GM12878 (cell line): ENCODE measurements at regions not wholly inside any gene's neighbourhood (a gene's known extent, or its start where the extent isn't known, plus 50 kb on each side); places are given as distances from the start of the nearest gene placed in this dataset.

ENCODE experiments used
- ZNF207 ChIP-seq: fragments of 450-650 bp; IDR thresholded peaks from 2 replicates; pipeline ENCODE4 v1.6.1; 2014; ENCODE audit warnings: antibody characterized with exemption, mild to moderate bottlenecking, borderline replicate concordance
- TF ChIP-seq, protein P1 (sequence below): IDR thresholded peaks from 2 replicates; pipeline ENCODE4 v1.6.1; 2012; ENCODE audit warnings: low read length, inconsistent platforms
- TF ChIP-seq, protein P2 (sequence below): IDR thresholded peaks from 2 replicates; pipeline ENCODE4 v1.6.1; 2011; ENCODE audit warnings: low read depth, low read length, improper control_type of control experiment, borderline replicate concordance

DNA sequence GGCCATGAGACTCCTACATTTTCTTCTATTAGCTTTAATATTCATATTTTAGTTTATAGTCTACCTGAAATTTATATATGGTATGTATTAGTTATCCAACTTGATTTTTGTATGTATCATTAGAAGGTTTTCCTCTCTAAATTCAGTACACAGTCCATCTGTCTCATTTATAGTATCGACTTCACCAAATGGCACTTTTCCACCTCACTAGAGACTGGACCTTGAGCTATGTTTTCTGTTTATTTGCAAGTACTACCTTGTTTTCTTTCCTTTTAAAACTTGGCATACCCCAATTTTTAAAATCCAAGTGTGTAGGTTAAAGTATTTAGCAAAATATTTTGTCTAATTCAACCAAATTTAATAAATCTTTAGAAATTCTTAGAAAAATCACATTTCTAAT, 1137.5 kb downstream of the NSUN3 start:
- TF ChIP-seq, protein P1, sequence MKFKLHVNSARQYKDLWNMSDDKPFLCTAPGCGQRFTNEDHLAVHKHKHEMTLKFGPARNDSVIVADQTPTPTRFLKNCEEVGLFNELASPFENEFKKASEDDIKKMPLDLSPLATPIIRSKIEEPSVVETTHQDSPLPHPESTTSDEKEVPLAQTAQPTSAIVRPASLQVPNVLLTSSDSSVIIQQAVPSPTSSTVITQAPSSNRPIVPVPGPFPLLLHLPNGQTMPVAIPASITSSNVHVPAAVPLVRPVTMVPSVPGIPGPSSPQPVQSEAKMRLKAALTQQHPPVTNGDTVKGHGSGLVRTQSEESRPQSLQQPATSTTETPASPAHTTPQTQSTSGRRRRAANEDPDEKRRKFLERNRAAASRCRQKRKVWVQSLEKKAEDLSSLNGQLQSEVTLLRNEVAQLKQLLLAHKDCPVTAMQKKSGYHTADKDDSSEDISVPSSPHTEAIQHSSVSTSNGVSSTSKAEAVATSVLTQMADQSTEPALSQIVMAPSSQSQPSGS: no peak
- no peak for TF ChIP-seq ZNF207
- TF ChIP-seq, protein P2, sequence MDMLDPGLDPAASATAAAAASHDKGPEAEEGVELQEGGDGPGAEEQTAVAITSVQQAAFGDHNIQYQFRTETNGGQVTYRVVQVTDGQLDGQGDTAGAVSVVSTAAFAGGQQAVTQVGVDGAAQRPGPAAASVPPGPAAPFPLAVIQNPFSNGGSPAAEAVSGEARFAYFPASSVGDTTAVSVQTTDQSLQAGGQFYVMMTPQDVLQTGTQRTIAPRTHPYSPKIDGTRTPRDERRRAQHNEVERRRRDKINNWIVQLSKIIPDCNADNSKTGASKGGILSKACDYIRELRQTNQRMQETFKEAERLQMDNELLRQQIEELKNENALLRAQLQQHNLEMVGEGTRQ: no peak
